Osteocyte (in vitro differentiated cells): ENCODE measurements at regions not wholly inside any gene's neighbourhood (a gene's known extent, or its start where the extent isn't known, plus 50 kb on each side); places are given as distances from the start of the nearest gene placed in this dataset.

Experiments
- DNase-seq: peaks from one replicate; pipeline ENCODE4 v3.0.0; 2021; ENCODE audit warnings: mixed read lengths; ENCODE audit not compliant: unreplicated experiment; ENCODE audit errors: extremely low spot score
- H3K27ac Mint-ChIP-seq: one replicate; pipeline ENCODE4 v1.8.0; 2021; ENCODE audit warnings: mild to moderate bottlenecking, mixed read lengths; ENCODE audit not compliant: unreplicated experiment
- H3K27me3 Mint-ChIP-seq: one replicate; pipeline ENCODE4 v1.8.0; 2021; ENCODE audit warnings: mixed read lengths; ENCODE audit not compliant: unreplicated experiment
- H3K36me3 Mint-ChIP-seq: one replicate; pipeline ENCODE4 v1.8.0; 2021; ENCODE audit warnings: mixed read lengths; ENCODE audit not compliant: unreplicated experiment
- H3K4me1 Mint-ChIP-seq: one replicate; pipeline ENCODE4 v1.8.0; 2021; ENCODE audit warnings: mixed read lengths; ENCODE audit not compliant: unreplicated experiment
- H3K4me3 Mint-ChIP-seq: one replicate; pipeline ENCODE4 v1.8.0; 2021; ENCODE audit warnings: mild to moderate bottlenecking, moderate library complexity, mixed read lengths; ENCODE audit not compliant: unreplicated experiment
- H3K9me3 Mint-ChIP-seq: one replicate; pipeline ENCODE4 v1.8.0; 2021; ENCODE audit warnings: mixed read lengths; ENCODE audit not compliant: unreplicated experiment
- TF ChIP-seq, protein P1 (sequence below): fragments of 200-600 bp; sonication (generic); IDR thresholded peaks from 2 replicates; pipeline ENCODE4 v1.5.0; 2021; ENCODE audit warnings: antibody characterized with exemption, mild to moderate bottlenecking, moderate library complexity

DNA sequence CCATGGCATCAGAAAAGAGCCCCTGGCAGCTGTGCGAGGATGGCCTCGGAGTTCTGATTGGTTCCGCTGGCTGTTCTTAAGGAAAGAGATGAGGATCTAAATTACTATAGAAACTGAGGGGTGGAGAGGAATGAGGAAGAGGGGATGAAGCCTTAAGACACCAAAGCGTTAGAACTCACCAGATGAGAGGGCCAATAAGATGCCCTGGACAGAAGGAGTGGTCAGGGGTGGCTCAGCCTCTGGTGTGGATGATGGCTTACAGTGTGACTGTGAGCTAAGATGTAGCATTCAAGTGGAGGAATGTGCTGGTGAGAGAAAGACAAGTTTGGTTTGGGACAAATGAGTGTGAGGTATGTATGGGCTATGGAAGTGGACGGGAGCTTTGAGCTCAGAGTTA is 97.8 kb downstream of the ZFP36L2 start:
- TF ChIP-seq, protein P1, sequence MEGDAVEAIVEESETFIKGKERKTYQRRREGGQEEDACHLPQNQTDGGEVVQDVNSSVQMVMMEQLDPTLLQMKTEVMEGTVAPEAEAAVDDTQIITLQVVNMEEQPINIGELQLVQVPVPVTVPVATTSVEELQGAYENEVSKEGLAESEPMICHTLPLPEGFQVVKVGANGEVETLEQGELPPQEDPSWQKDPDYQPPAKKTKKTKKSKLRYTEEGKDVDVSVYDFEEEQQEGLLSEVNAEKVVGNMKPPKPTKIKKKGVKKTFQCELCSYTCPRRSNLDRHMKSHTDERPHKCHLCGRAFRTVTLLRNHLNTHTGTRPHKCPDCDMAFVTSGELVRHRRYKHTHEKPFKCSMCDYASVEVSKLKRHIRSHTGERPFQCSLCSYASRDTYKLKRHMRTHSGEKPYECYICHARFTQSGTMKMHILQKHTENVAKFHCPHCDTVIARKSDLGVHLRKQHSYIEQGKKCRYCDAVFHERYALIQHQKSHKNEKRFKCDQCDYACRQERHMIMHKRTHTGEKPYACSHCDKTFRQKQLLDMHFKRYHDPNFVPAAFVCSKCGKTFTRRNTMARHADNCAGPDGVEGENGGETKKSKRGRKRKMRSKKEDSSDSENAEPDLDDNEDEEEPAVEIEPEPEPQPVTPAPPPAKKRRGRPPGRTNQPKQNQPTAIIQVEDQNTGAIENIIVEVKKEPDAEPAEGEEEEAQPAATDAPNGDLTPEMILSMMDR = no peak
- Mint-ChIP-seq H3K27me3 (no peaks in the 10 kb centered on the region), H3K9me3 (no peaks in the 10 kb centered on the region), H3K4me1 (peaks cover 24% of the 10 kb centered on the region), H3K36me3 (no peaks in the 10 kb centered on the region), H3K27ac (no peak overlapping the region), H3K4me3 (no peak overlapping the region)
- no peak for DNase-seq

DNA sequence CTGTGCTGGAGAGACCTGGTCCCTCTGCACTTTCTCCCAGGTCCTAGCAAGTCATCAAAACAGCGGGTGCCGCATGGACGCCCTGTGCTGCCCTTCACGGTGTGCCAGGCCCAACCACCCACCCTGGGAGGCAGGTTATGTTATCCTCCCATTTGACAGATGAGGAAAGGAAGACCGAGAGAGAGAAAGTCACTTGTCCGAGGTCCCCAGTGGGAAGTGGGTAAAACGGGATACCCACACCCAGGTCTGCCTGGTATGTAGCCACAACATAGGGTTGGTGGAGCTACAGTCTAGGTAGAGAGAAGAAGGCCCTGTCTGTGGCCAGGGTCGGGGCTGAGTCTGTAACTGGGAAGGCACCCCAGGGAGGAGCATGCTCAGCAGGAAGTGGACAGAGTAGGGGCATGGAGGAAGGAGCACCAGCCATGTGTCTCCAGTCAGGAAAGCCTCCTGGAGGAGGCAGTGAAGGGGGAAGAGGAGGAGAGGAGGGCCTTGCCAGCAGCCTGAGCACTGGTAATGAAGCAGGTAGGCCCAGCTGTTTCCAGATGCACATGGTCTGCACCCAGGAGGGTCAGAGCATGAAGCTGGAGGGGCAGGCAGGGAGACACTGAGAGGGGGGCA is 98.4 kb downstream of the ZFP36L2 start:
- Mint-ChIP-seq H3K36me3 (no peaks in the 10 kb centered on the region), H3K4me1 (peaks cover 24% of the 10 kb centered on the region), H3K4me3 (no peak overlapping the region), H3K27ac (no peak overlapping the region), H3K9me3 (no peaks in the 10 kb centered on the region), H3K27me3 (no peaks in the 10 kb centered on the region)
- TF ChIP-seq, protein P1 = no peak
- DNase-seq = no peak

DNA sequence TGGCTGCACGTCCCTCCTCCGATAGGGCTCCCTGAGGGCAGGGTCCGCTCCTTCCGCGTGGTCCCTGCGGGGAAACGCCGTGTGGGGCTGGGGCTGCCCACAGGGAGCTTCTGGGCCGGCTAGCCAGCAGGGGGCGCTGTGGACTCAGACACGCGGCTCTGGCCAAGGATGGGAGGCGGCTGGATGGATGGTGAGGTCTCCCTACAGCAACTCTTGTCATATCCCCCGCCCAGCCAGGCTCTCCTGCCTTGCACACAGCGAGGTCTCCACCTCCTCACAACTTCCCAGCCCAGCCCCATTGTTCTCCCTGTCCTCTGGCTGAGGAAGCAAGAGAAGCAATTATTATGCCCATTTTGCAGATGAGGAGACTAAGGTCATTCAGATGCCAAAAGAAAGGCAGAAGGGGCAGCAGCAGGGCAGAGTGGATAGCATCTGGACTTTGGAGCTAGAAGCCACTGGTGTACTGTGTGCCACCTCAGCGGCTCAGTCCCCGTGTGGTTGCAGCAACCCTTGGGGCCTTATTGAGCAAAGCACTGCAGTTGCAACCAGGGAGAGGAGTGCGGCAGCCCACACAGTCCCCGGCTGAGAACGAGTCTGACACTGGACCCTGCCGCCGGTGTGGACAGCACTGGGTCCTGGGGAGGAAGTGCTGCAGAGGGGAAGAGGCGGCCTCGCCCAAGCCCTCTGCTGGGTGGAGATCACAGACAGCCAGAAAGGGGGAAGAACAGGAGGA is 99.0 kb downstream of the ZFP36L2 start:
- no peak overlapping the region for H3K27ac Mint-ChIP-seq
- DNase-seq = no peak
- no peak overlapping the region for H3K4me3 Mint-ChIP-seq
- no peaks in the 10 kb centered on the region for H3K36me3 Mint-ChIP-seq
- H3K9me3 Mint-ChIP-seq = no peaks in the 10 kb centered on the region
- TF ChIP-seq, protein P1 = peak; percentile 55
- peaks cover 24% of the 10 kb centered on the region for H3K4me1 Mint-ChIP-seq
- no peaks in the 10 kb centered on the region for H3K27me3 Mint-ChIP-seq

DNA sequence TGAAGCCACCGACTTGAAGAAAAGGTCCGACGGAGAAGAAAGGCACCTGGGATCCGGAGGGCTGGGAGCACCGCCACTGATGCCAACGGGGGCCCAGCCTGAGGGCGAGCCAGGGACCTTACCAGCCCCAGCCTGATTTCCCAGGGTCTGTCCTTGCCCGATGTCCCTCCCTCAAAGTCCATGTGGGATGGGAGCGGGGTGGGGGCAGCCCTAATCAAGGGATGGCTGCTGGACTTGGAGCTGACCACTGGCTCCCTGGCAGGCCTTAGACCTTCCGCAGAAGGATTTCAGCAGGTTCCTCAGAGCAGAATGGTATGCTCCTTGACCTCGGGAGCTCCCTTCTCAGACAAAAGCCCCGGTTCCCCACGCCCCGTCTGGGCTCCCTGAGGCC is 99.6 kb downstream of the ZFP36L2 start:
- no peak overlapping the region for H3K4me3 Mint-ChIP-seq
- no peak for DNase-seq
- no peak overlapping the region for H3K27ac Mint-ChIP-seq
- H3K36me3 Mint-ChIP-seq = no peaks in the 10 kb centered on the region
- H3K9me3 Mint-ChIP-seq = no peaks in the 10 kb centered on the region
- H3K4me1 Mint-ChIP-seq = peaks cover 23% of the 10 kb centered on the region
- H3K27me3 Mint-ChIP-seq = no peaks in the 10 kb centered on the region
- TF ChIP-seq, protein P1 = no peak

DNA sequence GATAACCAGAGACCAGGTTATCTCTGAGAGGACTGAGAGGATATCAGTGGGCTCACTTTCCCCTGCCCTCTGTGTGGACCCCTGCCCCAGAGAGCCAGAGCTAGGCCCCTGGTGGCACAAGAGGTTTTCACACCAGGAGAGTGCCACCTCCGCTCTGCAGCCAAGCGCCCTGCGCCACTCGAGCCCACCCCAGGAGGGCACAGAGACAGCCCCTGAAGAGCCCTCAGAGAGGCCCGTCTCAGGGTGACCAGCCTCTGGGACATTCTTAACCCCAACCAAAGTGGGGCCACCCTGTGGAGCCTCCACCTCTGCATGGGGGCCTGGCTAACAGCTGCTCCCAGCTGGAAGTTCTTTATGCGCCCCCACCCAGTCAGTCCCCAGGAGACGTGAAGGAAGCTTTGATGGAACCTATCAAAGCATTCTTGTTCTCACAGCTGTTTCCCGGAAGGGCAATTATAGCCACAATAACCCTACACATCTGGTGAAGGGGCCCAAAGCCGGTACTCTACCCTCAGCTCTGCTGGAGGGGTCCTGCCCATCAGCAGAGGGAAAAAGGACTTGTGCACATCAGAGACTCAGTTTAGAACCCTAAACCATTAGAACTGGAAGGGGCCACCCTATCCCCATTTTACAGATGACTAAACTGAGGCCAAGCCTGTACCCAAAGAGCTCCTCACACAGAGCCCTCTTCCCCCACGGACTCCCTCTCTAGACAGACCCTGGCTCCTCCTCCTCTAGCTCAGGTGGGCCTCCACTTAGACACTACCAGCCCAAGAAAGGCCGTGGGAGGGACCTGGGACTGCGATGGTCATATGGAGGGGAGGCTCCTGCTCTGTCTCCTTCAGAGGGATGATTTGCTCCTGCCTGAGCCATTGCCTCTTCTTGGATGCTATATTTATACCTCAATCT is 101.1 kb downstream of the ZFP36L2 start:
- Mint-ChIP-seq H3K4me3 (no peak overlapping the region), H3K4me1 (peaks cover 13% of the 10 kb centered on the region), H3K9me3 (no peaks in the 10 kb centered on the region), H3K27ac (no peak overlapping the region), H3K36me3 (no peaks in the 10 kb centered on the region), H3K27me3 (no peaks in the 10 kb centered on the region)
- no peak for DNase-seq
- TF ChIP-seq, protein P1 = no peak
